HCT116 (cell line): ENCODE measurements at regions not wholly inside any gene's neighbourhood (a gene's known extent, or its start where the extent isn't known, plus 50 kb on each side); places are given as distances from the start of the nearest gene placed in this dataset.

Experiments
- CEBPB ChIP-seq: IDR thresholded peaks from 2 replicates; pipeline ENCODE4 v1.6.1; 2012; ENCODE audit warnings: low read depth
- CTCF ChIP-seq, 3 experiments: fragments of 200-600 bp in 1 of 3; sonication (generic) in 1 of 3; IDR thresholded peaks in 2 of 3; conservative IDR thresholded peaks in 1 of 3; 2 replicates each; pipeline ENCODE4 v1.5.1; 2012 to 2017; ENCODE audit warnings: low read depth in 2 of 3, low read length in 2 of 3, antibody characterized with exemption in 1 of 3, borderline replicate concordance in 1 of 3, control low read depth in 1 of 3, mild to moderate bottlenecking in 1 of 3, mixed read lengths in 1 of 3, mixed run types in 1 of 3, moderate library complexity in 1 of 3; ENCODE audit not compliant: insufficient read depth in 1 of 3
- EZH2phosphoT487 ChIP-seq: fragments of 200-600 bp; IDR thresholded peaks from 2 replicates; pipeline ENCODE4 v1.6.1; 2018; ENCODE audit warnings: antibody characterized with exemption, borderline replicate concordance
- POLR2A ChIP-seq: IDR thresholded peaks from 2 replicates; pipeline ENCODE4 v1.7.0; 2011; ENCODE audit warnings: borderline replicate concordance; ENCODE audit not compliant: insufficient read depth, insufficient read length; ENCODE audit errors: extremely low read depth
- RAD21 ChIP-seq: IDR thresholded peaks from 2 replicates; pipeline ENCODE4 v1.6.1; 2012; ENCODE audit warnings: low read depth, mild to moderate bottlenecking

- TF ChIP-seq EZH2phosphoT487 (no peak), CTCF (IDR thresholded peaks at IDR 0.05 in 2 of 3, conservative IDR thresholded peaks at IDR 0.05 in 1 of 3; ENCODE audit: borderline replicate concordance in 1 of 3, insufficient read depth in 1 of 3, low read depth in 2 of 3, low read length in 2 of 3) (no peak), RAD21 (no peak), CEBPB (no peak), POLR2A (no peak)
Measured at GRCh38 chr3:88312256-88312655, 162.5 kb downstream of the C3orf38 start.
